ENCODE measurements at regions not wholly inside any gene's neighbourhood (a gene's known extent, or its start where the extent isn't known, plus 50 kb on each side); places are given as distances from the start of the nearest gene placed in this dataset.
"Not testable (repeated sequence)": the region's sequence is repeated elsewhere in the genome, so short reads cannot be mapped to it uniquely, and the experiment has no call there.

DNA sequence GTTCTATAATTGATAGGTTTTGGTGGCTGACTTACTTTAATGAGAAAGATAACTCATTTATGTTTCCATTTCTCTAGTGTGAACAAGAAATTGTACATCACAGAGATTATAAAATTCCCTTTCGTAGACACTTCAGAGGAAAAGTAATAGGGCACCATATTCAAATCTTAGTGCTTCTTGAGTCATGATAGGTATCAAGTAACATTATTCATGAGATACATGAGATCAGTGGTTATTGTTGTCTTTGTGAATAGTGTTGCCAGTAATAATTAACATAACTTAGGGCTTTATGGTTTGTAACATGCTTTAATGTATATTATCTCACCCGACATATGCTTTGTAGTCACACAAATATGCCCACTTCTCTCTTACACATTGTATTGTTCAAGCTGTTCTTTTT, 73.7 kb upstream of the IL15 start:
- 95 to 97% methylated on average over 2 of the region's 2 CpGs for WGBS, 2 donors
- DNase-seq = no peak
- H3K36me3 ChIP-seq = no peaks in the 10 kb centered on the region
- TF ChIP-seq, protein P1, sequence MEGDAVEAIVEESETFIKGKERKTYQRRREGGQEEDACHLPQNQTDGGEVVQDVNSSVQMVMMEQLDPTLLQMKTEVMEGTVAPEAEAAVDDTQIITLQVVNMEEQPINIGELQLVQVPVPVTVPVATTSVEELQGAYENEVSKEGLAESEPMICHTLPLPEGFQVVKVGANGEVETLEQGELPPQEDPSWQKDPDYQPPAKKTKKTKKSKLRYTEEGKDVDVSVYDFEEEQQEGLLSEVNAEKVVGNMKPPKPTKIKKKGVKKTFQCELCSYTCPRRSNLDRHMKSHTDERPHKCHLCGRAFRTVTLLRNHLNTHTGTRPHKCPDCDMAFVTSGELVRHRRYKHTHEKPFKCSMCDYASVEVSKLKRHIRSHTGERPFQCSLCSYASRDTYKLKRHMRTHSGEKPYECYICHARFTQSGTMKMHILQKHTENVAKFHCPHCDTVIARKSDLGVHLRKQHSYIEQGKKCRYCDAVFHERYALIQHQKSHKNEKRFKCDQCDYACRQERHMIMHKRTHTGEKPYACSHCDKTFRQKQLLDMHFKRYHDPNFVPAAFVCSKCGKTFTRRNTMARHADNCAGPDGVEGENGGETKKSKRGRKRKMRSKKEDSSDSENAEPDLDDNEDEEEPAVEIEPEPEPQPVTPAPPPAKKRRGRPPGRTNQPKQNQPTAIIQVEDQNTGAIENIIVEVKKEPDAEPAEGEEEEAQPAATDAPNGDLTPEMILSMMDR (IDR thresholded peaks at IDR 0.05) = no peak
- TF ChIP-seq POLR2A (IDR thresholded peaks at IDR 0.05) (no peak), POLR2AphosphoS5 (IDR thresholded peaks at IDR 0.05) (no peak), EP300 (IDR thresholded peaks at IDR 0.05) (no peak)
- no peaks in the 10 kb centered on the region for H3K9me3 ChIP-seq
- intact Hi-C loops (cut with DNase I) = no loop called here
- H3K27me3 ChIP-seq = no peaks in the 10 kb centered on the region
- H3K27ac ChIP-seq = no peak overlapping the region
- no peak overlapping the region for H3K4me3 ChIP-seq
- H3K4me1 ChIP-seq = no peaks in the 10 kb centered on the region

- Histone ChIP-seq H3K4me3 (no peak overlapping the region), H3K4me1 (no peaks in the 10 kb centered on the region), H3K27ac (no peak overlapping the region), H3K36me3 (no peaks in the 10 kb centered on the region), H3K9me3 (no peaks in the 10 kb centered on the region), H3K27me3 (no peaks in the 10 kb centered on the region)
- no peak for TF ChIP-seq EP300 (IDR thresholded peaks at IDR 0.05)
- TF ChIP-seq, protein P1 (IDR thresholded peaks at IDR 0.05) = no peak
- TF ChIP-seq POLR2A (IDR thresholded peaks at IDR 0.05) = no peak
- TF ChIP-seq POLR2AphosphoS5 (IDR thresholded peaks at IDR 0.05) = no peak
- DNase-seq = no peak
- intact Hi-C loops (cut with DNase I) = no loop called here
Observed at GRCh38 chr4:141563723-141564122, 72.7 kb upstream of the IL15 start.

DNA sequence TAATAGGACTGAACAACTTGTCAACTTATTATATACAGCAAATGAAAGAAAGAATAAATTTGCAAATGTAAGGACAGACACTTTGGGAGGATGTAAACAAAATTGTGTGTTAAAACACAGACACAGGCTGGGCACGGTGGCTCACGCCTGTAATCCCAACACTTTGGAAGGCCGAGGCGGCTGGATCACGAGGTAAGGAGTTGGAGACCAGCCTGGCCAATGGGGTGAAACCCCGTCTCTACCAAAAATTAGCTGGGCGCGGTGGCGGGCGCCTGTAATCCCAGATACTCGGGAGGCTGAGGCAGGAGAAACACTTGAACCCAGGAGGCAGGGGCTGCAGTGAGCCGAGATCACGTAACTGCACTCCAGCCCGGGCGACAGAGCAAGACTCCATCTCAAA, 71.4 kb upstream of the IL15 start:
- H3K4me1 ChIP-seq; H3K4me3 ChIP-seq; H3K27me3 ChIP-seq; H3K36me3 ChIP-seq; DNase-seq; intact Hi-C loops (cut with DNase I); H3K27ac ChIP-seq; H3K9me3 ChIP-seq: not testable (repeated sequence)
- 94 to 97% methylated on average over 15 of the region's 15 CpGs for WGBS, 2 donors

DNA sequence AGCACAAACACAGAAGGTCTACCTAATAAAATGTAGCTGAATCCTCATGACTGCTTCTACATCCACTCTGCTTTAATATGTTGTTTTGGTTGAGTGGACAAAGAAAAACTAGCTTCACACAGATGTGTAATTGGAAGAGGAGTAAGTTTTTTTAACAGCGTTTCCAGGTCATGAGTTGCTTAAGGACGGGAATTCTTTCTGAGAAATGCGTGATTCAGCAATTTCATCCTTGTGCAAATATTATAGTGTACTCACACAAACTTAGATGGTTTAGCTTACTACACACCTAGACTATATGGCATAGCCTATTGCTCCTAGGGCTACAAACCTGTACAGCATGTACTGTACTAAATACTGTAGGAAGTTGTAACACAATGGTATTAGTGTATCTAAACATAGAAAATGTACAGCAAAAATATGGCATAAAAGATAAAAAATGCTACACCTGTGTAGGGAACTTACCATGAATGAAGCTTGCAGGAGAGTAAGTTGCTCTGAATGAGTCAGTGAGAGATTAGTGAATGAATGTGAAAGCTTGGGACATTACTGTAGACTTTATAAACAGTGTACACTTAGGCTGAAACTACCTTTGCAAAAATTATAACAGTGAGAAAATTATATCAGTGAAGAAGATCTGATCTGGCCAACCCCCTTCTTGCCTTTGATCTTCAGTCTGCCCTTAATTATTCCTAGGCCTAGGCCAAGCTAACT, 70.8 kb upstream of the IL15 start:
- no peak overlapping the region for H3K4me3 ChIP-seq
- H3K27me3 ChIP-seq = no peaks in the 10 kb centered on the region
- WGBS, 2 donors = 53 to 88% methylated on average over 3 of the region's 3 CpGs
- intact Hi-C loops (cut with DNase I) = no loop called here
- TF ChIP-seq POLR2AphosphoS5 (IDR thresholded peaks at IDR 0.05) (no peak), EP300 (IDR thresholded peaks at IDR 0.05) (no peak), POLR2A (IDR thresholded peaks at IDR 0.05) (no peak)
- TF ChIP-seq, protein P1 (IDR thresholded peaks at IDR 0.05) = no peak
- no peak for DNase-seq
- no peaks in the 10 kb centered on the region for H3K36me3 ChIP-seq
- no peaks in the 10 kb centered on the region for H3K9me3 ChIP-seq
- H3K27ac ChIP-seq = no peak overlapping the region
- no peaks in the 10 kb centered on the region for H3K4me1 ChIP-seq

GRCh38 chr4:141567326-141567915, 69.0 kb upstream of the IL15 start:
- WGBS, 2 donors = 19 to 71% methylated on average over 4 of the region's 4 CpGs
- Histone ChIP-seq H3K4me1 (no peaks in the 10 kb centered on the region), H3K9me3 (no peaks in the 10 kb centered on the region), H3K27ac (no peak overlapping the region), H3K36me3 (no peaks in the 10 kb centered on the region), H3K27me3 (no peaks in the 10 kb centered on the region), H3K4me3 (no peak overlapping the region)
- intact Hi-C loops (cut with DNase I) = no loop called here
- TF ChIP-seq POLR2AphosphoS5 (IDR thresholded peaks at IDR 0.05) = no peak
- TF ChIP-seq, protein P1 (IDR thresholded peaks at IDR 0.05) = no peak
- TF ChIP-seq EP300 (IDR thresholded peaks at IDR 0.05) = no peak
- no peak for TF ChIP-seq POLR2A (IDR thresholded peaks at IDR 0.05)
- no peak for DNase-seq
